Renal cortex interstitium (tissue), 11 donors: ENCODE measurements at regions not wholly inside any gene's neighbourhood (a gene's known extent, or its start where the extent isn't known, plus 50 kb on each side); places are given as distances from the start of the nearest gene placed in this dataset.

Experiments used
- DNase-seq, 11 donors: peaks; one replicate each; pipeline ENCODE4 v3.0.0-alpha.2; 2013; ENCODE audit warnings: low read depth in 9 of 11, low spot score in 4 of 11; ENCODE audit errors: extremely low read depth in 1 of 11

GRCh38 chr10:110355141-110355831, 50.6 kb upstream of the SMNDC1 start:
- no peak for DNase-seq

GRCh38 chr10:110355922-110356627, 51.4 kb upstream of the SMNDC1 start:
- no peak for DNase-seq

- peak in 5 of 11 donors; percentile 48 to 65 (median 61) for DNase-seq
Observed at GRCh38 chr10:110356628-110357245, 52.0 kb upstream of the SMNDC1 start.

- DNase-seq = no peak
Observed at GRCh38 chr10:110357252-110357780, 52.6 kb upstream of the SMNDC1 start.

- no peak for DNase-seq
Observed at GRCh38 chr10:110357871-110358270, 53.2 kb upstream of the SMNDC1 start.

- no peak for DNase-seq
Observed at GRCh38 chr10:110358278-110358677, 53.6 kb upstream of the SMNDC1 start.

GRCh38 chr10:110358869-110359629, 54.3 kb upstream of the SMNDC1 start:
- no peak for DNase-seq

- DNase-seq = no peak
Observed at GRCh38 chr10:110360857-110361474, 56.2 kb upstream of the SMNDC1 start.

GRCh38 chr10:110361800-110362456, 57.2 kb upstream of the SMNDC1 start:
- no peak for DNase-seq

GRCh38 chr10:110363572-110364411, 59.1 kb upstream of the SMNDC1 start:
- no peak for DNase-seq

- DNase-seq = no peak
Observed at GRCh38 chr10:110364531-110364937, 59.8 kb upstream of the SMNDC1 start.

GRCh38 chr10:110365356-110366143, 60.8 kb upstream of the SMNDC1 start:
- DNase-seq = no peak

GRCh38 chr10:110366635-110367034, 61.9 kb upstream of the SMNDC1 start:
- no peak for DNase-seq

GRCh38 chr10:110368002-110368401, 63.3 kb upstream of the SMNDC1 start:
- no peak for DNase-seq

GRCh38 chr10:110368556-110368955, 63.8 kb upstream of the SMNDC1 start:
- no peak for DNase-seq

- DNase-seq = no peak
Observed at GRCh38 chr10:110370006-110370405, 65.3 kb upstream of the SMNDC1 start.

- DNase-seq = no peak
Observed at GRCh38 chr10:110372656-110373055, 67.9 kb upstream of the SMNDC1 start.
